Type B pancreatic cell (in vitro differentiated cells): ENCODE measurements at regions not wholly inside any gene's neighbourhood (a gene's known extent, or its start where the extent isn't known, plus 50 kb on each side); places are given as distances from the start of the nearest gene placed in this dataset.

Experiments used
- DNase-seq: peaks from one replicate; pipeline ENCODE4 v3.0.0; 2021; ENCODE audit warnings: mixed read lengths; ENCODE audit not compliant: unreplicated experiment; ENCODE audit errors: extremely low spot score
- H3K27ac Mint-ChIP-seq: 2 replicates; pipeline ENCODE4 v1.8.0; 2021; ENCODE audit warnings: mild to moderate bottlenecking, mixed read lengths
- H3K27me3 Mint-ChIP-seq: 2 replicates; pipeline ENCODE4 v1.8.0; 2021; ENCODE audit warnings: mixed read lengths
- H3K36me3 Mint-ChIP-seq: 2 replicates; pipeline ENCODE4 v1.8.0; 2021; ENCODE audit warnings: mixed read lengths
- H3K4me1 Mint-ChIP-seq: one replicate; pipeline ENCODE4 v1.8.0; 2021; ENCODE audit warnings: mixed read lengths; ENCODE audit not compliant: unreplicated experiment
- H3K4me3 Mint-ChIP-seq: 2 replicates; pipeline ENCODE4 v1.8.0; 2021; ENCODE audit warnings: mild to moderate bottlenecking, mixed read lengths
- H3K9me3 Mint-ChIP-seq: 2 replicates; pipeline ENCODE4 v1.8.0; 2021; ENCODE audit warnings: mixed read lengths
- CTCF ChIP-seq: fragments of 200-600 bp; sonication (generic); conservative IDR thresholded peaks from 2 replicates; pipeline ENCODE4 v1.5.0; 2021; ENCODE audit warnings: antibody characterized with exemption, mild to moderate bottlenecking

GRCh38 chr10:91104193-91105041, 116.0 kb upstream of the PCGF5 start:
- Mint-ChIP-seq H3K27ac (no peak overlapping the region), H3K4me1 (peaks cover 10% of the 10 kb centered on the region), H3K4me3 (no peak overlapping the region), H3K27me3 (peaks cover 19% of the 10 kb centered on the region), H3K36me3 (no peaks in the 10 kb centered on the region), H3K9me3 (no peaks in the 10 kb centered on the region)
- TF ChIP-seq CTCF: no peak
- DNase-seq: no peak

- no peak overlapping the region for H3K4me3 Mint-ChIP-seq
- H3K4me1 Mint-ChIP-seq: peaks cover 10% of the 10 kb centered on the region
- peaks cover 19% of the 10 kb centered on the region for H3K27me3 Mint-ChIP-seq
- H3K27ac Mint-ChIP-seq: no peak overlapping the region
- TF ChIP-seq CTCF: no peak
- no peak for DNase-seq
- H3K9me3 Mint-ChIP-seq: no peaks in the 10 kb centered on the region
- no peaks in the 10 kb centered on the region for H3K36me3 Mint-ChIP-seq
Observed at GRCh38 chr10:91105269-91105668, 115.2 kb upstream of the PCGF5 start.

- Mint-ChIP-seq H3K27ac (no peak overlapping the region), H3K4me1 (peaks cover 10% of the 10 kb centered on the region), H3K27me3 (peaks cover 7% of the 10 kb centered on the region), H3K9me3 (no peaks in the 10 kb centered on the region), H3K4me3 (no peak overlapping the region), H3K36me3 (no peaks in the 10 kb centered on the region)
- no peak for TF ChIP-seq CTCF
- DNase-seq: no peak
Observed at GRCh38 chr10:91108820-91109219, 111.6 kb upstream of the PCGF5 start.

GRCh38 chr10:91111060-91111459, 109.4 kb upstream of the PCGF5 start:
- no peaks in the 10 kb centered on the region for H3K9me3 Mint-ChIP-seq
- H3K4me3 Mint-ChIP-seq: no peak overlapping the region
- no peaks in the 10 kb centered on the region for H3K27me3 Mint-ChIP-seq
- H3K36me3 Mint-ChIP-seq: no peaks in the 10 kb centered on the region
- DNase-seq: no peak
- no peak overlapping the region for H3K27ac Mint-ChIP-seq
- TF ChIP-seq CTCF: no peak
- H3K4me1 Mint-ChIP-seq: no peaks in the 10 kb centered on the region

GRCh38 chr10:91115618-91116390, 104.7 kb upstream of the PCGF5 start:
- Mint-ChIP-seq H3K4me3 (no peak overlapping the region), H3K27me3 (peaks cover 9% of the 10 kb centered on the region), H3K27ac (no peak overlapping the region), H3K9me3 (no peaks in the 10 kb centered on the region), H3K36me3 (no peaks in the 10 kb centered on the region), H3K4me1 (peaks cover 7% of the 10 kb centered on the region)
- no peak for DNase-seq
- TF ChIP-seq CTCF: no peak
